Activated naive CD4-positive, alpha-beta T cell treated with anti-CD3 and anti-CD28 coated beads, Interleukin-2, amount 10 ng/mL, durations not matched to agents 7 days and 5 days (primary cell): ENCODE measurements at regions not wholly inside any gene's neighbourhood (a gene's known extent, or its start where the extent isn't known, plus 50 kb on each side); places are given as distances from the start of the nearest gene placed in this dataset.
A peak's percentile ranks its signal among the peaks of the same experiment; 100 is the strongest.

Source experiments
- CTCF ChIA-PET: fragments of 350-600 bp; sonication (Branson Sonifier 250); formaldehyde crosslinking; loops from one replicate; lab custom pipeline; 2021; ENCODE audit warnings: antibody characterized with exemption; lab: Charles Lee
- DNase-seq: peaks from one replicate; pipeline ENCODE4 v3.0.0-alpha.2; 2020
- H3K27ac Mint-ChIP-seq: one replicate; pipeline ENCODE4 v1.8.0; 2021; ENCODE audit warnings: mild to moderate bottlenecking, moderate library complexity, mixed read lengths
- H3K27me3 Mint-ChIP-seq: one replicate; pipeline ENCODE4 v1.8.0; 2021; ENCODE audit warnings: mild to moderate bottlenecking, mixed read lengths
- H3K36me3 Mint-ChIP-seq: one replicate; pipeline ENCODE4 v1.8.0; 2021; ENCODE audit warnings: mixed read lengths
- H3K4me1 Mint-ChIP-seq: one replicate; pipeline ENCODE4 v1.8.0; 2021; ENCODE audit warnings: mixed read lengths
- H3K4me3 Mint-ChIP-seq: one replicate; pipeline ENCODE4 v1.8.0; 2021; ENCODE audit warnings: mild to moderate bottlenecking, moderate library complexity, mixed read lengths
- H3K9me3 Mint-ChIP-seq: one replicate; pipeline ENCODE4 v1.8.0; 2021; ENCODE audit warnings: mixed read lengths

GRCh38 chr7:17501441-17502212 is 203.2 kb downstream of the AHR start:
- CTCF ChIA-PET = no interaction called here
- H3K9me3 Mint-ChIP-seq = no peaks in the 10 kb centered on the region
- no peaks in the 10 kb centered on the region for H3K36me3 Mint-ChIP-seq
- DNase-seq = no peak
- H3K27me3 Mint-ChIP-seq = no peaks in the 10 kb centered on the region
- H3K4me3 Mint-ChIP-seq = no peak overlapping the region
- no peak overlapping the region for H3K27ac Mint-ChIP-seq
- peaks cover 3% of the 10 kb centered on the region for H3K4me1 Mint-ChIP-seq

DNA sequence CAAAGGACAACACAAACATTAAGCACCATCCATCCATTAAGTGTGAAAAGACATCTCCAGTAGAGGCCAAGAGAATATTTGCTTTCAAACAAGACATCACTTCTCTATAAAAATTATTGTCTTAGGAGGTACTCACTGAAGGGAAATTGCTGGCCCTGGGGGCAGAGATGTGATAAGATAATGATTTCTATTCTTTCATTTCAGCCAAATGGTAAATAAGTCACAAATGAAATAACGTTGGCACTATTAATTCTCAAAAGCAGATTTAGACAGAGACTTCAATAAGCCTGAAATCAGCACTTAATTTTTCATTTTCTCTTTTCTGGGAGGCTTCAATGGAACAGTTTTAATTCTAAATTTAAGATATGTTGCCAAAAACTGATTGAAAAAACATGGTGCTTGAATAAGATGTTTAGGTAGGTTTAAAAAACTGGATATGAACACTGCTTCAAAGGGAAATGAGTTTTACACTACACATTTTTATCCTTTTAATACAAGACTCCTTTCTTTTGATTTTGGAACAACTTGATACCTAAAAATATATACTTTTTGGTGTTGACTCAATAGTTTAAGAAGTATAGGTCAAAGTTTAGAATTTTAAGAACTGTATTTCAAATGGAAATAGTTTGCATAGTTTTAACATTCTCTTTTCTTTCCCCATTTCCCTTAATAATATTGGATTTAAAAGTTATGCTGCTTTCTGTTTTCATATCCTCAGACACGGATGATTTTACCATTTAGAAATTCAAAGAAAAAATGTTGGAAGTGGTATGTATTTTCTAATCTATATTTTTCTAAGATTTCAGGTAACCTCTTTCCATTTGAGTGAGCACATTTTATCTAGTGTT is 204.0 kb downstream of the AHR start:
- H3K9me3 Mint-ChIP-seq = no peaks in the 10 kb centered on the region
- no peak overlapping the region for H3K27ac Mint-ChIP-seq
- H3K4me3 Mint-ChIP-seq = no peak overlapping the region
- H3K4me1 Mint-ChIP-seq = peaks cover 3% of the 10 kb centered on the region
- H3K27me3 Mint-ChIP-seq = no peaks in the 10 kb centered on the region
- DNase-seq = no peak
- no peaks in the 10 kb centered on the region for H3K36me3 Mint-ChIP-seq
- CTCF ChIA-PET = no interaction called here

DNA sequence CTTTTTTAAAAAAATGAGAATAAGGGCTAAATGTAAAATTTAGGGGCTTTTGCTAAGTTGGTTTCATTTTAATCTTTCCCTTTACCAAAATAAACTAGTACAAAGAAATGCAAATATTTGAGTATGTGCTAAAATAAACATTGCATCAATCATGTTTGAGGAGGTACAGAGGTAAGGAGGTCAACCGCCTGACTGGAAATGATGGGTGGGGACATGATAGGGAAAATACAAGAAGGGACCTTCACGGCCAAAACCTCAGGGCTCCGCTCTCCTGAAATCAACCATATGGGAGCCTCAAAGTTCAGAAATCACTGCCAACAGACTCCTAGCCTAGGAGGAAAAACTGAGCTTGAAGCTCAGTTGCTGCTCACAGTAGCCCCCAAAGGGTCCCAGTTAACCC is 207.6 kb downstream of the AHR start:
- Mint-ChIP-seq H3K4me3 (no peak overlapping the region), H3K27ac (no peak overlapping the region), H3K27me3 (no peaks in the 10 kb centered on the region), H3K4me1 (no peaks in the 10 kb centered on the region), H3K9me3 (no peaks in the 10 kb centered on the region), H3K36me3 (no peaks in the 10 kb centered on the region)
- no peak for DNase-seq
- CTCF ChIA-PET = no interaction called here

DNA sequence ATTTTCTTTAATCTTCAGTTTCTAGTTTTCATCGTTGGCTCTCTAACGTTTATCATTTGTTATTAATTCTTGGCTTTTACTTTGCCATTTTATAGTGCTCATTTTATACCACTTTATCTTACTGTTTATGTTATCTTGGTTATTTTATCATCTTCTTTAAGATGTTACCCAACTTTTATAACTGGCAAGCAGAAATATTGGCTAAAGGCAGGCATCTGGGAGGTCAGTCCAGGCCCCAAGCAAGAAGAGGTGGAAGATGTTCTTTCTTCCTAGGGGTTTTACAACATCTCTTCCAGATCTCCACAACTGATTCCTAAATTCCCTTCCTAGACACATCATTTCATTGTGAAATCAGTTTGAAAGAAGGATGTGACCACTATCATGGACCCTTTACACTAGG is 208.1 kb downstream of the AHR start:
- CTCF ChIA-PET = no interaction called here
- H3K4me1 Mint-ChIP-seq = no peaks in the 10 kb centered on the region
- H3K36me3 Mint-ChIP-seq = no peaks in the 10 kb centered on the region
- H3K27me3 Mint-ChIP-seq = no peaks in the 10 kb centered on the region
- no peak overlapping the region for H3K4me3 Mint-ChIP-seq
- H3K9me3 Mint-ChIP-seq = no peaks in the 10 kb centered on the region
- no peak for DNase-seq
- H3K27ac Mint-ChIP-seq = no peak overlapping the region

GRCh38 chr7:17507717-17508116 is 209.3 kb downstream of the AHR start:
- Mint-ChIP-seq H3K4me1 (no peaks in the 10 kb centered on the region), H3K27ac (no peak overlapping the region), H3K36me3 (no peaks in the 10 kb centered on the region), H3K9me3 (no peaks in the 10 kb centered on the region), H3K27me3 (no peaks in the 10 kb centered on the region), H3K4me3 (no peak overlapping the region)
- CTCF ChIA-PET = no interaction called here
- no peak for DNase-seq

DNA sequence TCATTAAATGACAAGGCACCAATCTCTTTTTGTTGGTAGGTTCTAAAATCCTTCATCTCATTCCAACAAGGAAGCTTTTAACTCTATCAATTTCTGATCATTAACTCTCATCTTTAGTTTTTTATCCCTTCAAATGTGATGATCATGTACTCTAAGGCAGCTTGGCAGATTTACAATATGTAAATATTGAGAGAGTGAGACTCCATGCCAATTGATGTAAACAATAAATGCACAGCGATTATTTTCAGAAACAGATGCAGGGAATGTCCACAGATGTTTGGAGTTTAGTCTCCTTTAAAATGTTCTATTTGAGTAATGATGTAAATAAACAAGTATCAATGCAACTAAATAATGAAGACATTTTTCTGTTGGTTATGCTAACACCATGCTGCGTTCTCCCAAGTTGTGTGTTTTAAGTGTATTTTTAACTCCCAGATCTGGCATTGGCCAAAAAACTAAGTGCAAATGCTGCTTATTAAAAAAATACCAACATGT is 213.8 kb downstream of the AHR start:
- no peak for DNase-seq
- no peaks in the 10 kb centered on the region for H3K4me1 Mint-ChIP-seq
- H3K27ac Mint-ChIP-seq = no peak overlapping the region
- no peaks in the 10 kb centered on the region for H3K9me3 Mint-ChIP-seq
- H3K4me3 Mint-ChIP-seq = no peak overlapping the region
- no peaks in the 10 kb centered on the region for H3K27me3 Mint-ChIP-seq
- H3K36me3 Mint-ChIP-seq = no peaks in the 10 kb centered on the region
- CTCF ChIA-PET = no interaction called here

DNA sequence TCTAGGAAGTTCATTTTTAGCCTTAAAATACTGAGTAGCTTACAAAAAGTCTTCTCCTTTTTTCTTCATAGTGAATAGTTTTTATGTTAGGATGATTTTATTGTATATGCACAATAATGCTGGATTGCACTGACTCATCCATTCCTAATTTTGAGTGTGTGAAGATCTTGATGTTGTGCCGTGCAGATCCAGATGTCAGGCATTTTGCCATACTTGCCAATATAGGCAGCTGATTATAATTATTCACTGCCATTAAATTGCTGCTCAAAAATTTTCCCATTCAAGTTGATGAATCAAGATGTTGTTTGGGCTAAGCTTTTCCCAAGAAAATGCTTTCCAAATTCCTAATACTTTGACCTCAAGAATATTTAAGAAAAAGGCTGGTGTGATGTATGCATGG is 218.3 kb downstream of the AHR start:
- DNase-seq = no peak
- no peak overlapping the region for H3K4me3 Mint-ChIP-seq
- H3K27ac Mint-ChIP-seq = no peak overlapping the region
- H3K36me3 Mint-ChIP-seq = no peaks in the 10 kb centered on the region
- CTCF ChIA-PET = no interaction called here
- no peaks in the 10 kb centered on the region for H3K27me3 Mint-ChIP-seq
- peaks cover 15% of the 10 kb centered on the region for H3K4me1 Mint-ChIP-seq
- no peaks in the 10 kb centered on the region for H3K9me3 Mint-ChIP-seq

DNA sequence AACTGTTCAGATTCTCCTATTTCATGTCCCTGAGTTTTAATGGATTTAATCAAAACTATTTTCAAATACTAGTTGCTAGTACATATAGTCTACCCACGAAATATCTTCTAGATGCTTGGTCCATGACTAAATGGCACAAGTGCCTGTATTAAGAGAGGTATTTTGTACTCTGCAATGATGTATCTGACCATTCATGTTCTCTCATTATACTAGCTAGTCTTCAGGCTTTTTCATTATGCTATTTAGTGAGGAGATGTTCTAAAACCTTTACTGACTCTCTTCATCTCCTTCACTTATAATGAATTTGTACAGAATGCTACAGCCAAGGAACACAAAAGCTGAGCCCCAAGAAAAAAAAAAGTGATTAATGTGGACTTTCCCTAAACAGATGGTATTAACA is 222.5 kb downstream of the AHR start:
- DNase-seq = no peak
- Mint-ChIP-seq H3K4me1 (peaks cover 33% of the 10 kb centered on the region), H3K27ac (no peak overlapping the region), H3K27me3 (no peaks in the 10 kb centered on the region), H3K9me3 (no peaks in the 10 kb centered on the region), H3K36me3 (no peaks in the 10 kb centered on the region), H3K4me3 (no peak overlapping the region)
- CTCF ChIA-PET = interaction anchor here (0.7 to 2.2 kb wide), 2 partner anchors 11 to 104 kb away, joined by 3 to 6 read pairs; no protein-coding TSS in a partner anchor

DNA sequence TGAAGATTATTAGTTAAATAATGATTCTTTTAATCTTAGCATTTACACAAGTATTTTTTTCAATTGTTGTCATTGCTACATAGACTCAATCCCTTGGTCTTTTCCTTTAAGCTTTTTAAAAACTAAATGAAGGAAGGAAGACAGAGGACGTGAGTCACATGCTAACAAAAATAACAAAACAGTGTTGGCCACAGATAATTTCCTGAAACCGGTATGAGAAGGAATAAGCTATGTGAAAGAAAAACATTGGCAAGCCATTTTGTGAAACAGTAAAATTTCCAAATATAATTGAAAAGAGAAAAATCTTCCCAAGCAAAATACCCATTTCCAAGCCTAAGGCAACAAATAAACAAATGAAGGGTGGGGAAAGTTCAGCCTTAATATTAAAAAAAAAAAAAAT is 223.0 kb downstream of the AHR start:
- no peak overlapping the region for H3K27ac Mint-ChIP-seq

GRCh38 chr7:17523813-17524739 is 225.6 kb downstream of the AHR start:
- no peak overlapping the region for H3K4me3 Mint-ChIP-seq
- CTCF ChIA-PET = no interaction called here
- no peaks in the 10 kb centered on the region for H3K9me3 Mint-ChIP-seq
- H3K36me3 Mint-ChIP-seq = no peaks in the 10 kb centered on the region
- H3K4me1 Mint-ChIP-seq = peaks cover 34% of the 10 kb centered on the region
- H3K27me3 Mint-ChIP-seq = no peaks in the 10 kb centered on the region
- no peak overlapping the region for H3K27ac Mint-ChIP-seq
- DNase-seq = peak; percentile 21

More for the DNA sequence above, 223.0 kb downstream of the AHR start:
- Mint-ChIP-seq H3K27me3 (no peaks in the 10 kb centered on the region), H3K36me3 (no peaks in the 10 kb centered on the region), H3K9me3 (no peaks in the 10 kb centered on the region), H3K4me1 (peaks cover 33% of the 10 kb centered on the region), H3K4me3 (no peak overlapping the region)
- no peak for DNase-seq
- CTCF ChIA-PET = interaction anchor here (0.7 to 2.2 kb wide), 2 partner anchors 10 to 103 kb away, joined by 3 to 6 read pairs; no protein-coding TSS in a partner anchor

- Mint-ChIP-seq H3K36me3 (no peaks in the 10 kb centered on the region), H3K4me1 (peaks cover 34% of the 10 kb centered on the region), H3K4me3 (no peak overlapping the region), H3K9me3 (no peaks in the 10 kb centered on the region), H3K27ac (no peak overlapping the region), H3K27me3 (no peaks in the 10 kb centered on the region)
- CTCF ChIA-PET = no interaction called here
- no peak for DNase-seq
Observed at GRCh38 chr7:17524746-17525145, 226.3 kb downstream of the AHR start.

DNA sequence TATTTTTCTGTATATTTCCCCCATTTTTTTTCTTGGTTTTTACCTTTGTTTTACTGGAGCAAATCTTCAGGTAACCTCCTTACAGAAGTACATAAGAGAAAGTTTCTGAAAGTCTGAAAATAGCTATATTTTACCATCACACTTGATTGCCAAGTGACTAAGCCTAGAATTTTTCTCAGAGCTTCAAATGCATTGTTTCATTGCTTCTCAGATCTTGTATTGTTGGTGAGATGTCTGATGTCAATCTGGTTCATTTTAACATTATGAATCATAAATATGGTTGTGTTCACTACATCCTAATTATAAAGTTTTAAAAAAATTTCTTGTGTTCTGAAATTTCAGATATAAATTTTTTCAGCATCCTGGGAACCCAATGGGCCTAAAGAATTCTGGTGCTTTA is 228.2 kb downstream of the AHR start:
- Mint-ChIP-seq H3K4me1 (peaks cover 29% of the 10 kb centered on the region), H3K36me3 (no peaks in the 10 kb centered on the region), H3K27me3 (no peaks in the 10 kb centered on the region), H3K9me3 (no peaks in the 10 kb centered on the region), H3K4me3 (no peak overlapping the region), H3K27ac (no peak overlapping the region)
- CTCF ChIA-PET = no interaction called here
- no peak for DNase-seq

DNA sequence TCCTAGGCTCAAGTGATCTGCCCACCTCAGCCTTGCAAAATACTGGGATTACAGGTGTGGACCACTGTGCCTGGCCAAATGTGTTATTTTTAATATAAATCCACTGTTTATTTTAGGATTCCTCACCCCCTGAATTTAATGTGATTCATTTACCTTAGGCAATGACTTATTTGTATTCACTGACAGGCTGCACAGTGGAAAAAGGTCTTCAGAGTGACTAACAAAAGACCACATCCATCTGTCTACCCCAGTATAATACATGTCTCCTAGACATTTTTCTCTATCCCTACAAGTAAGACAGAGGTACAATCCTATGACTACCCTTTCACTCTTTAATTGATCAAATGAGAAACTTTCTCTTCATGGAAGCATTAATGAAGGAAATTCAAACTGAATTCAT is 230.2 kb downstream of the AHR start:
- Mint-ChIP-seq H3K36me3 (no peaks in the 10 kb centered on the region), H3K4me1 (peaks cover 35% of the 10 kb centered on the region), H3K27ac (no peak overlapping the region), H3K4me3 (no peak overlapping the region), H3K27me3 (peaks cover 4% of the 10 kb centered on the region), H3K9me3 (no peaks in the 10 kb centered on the region)
- CTCF ChIA-PET = no interaction called here
- no peak for DNase-seq

DNA sequence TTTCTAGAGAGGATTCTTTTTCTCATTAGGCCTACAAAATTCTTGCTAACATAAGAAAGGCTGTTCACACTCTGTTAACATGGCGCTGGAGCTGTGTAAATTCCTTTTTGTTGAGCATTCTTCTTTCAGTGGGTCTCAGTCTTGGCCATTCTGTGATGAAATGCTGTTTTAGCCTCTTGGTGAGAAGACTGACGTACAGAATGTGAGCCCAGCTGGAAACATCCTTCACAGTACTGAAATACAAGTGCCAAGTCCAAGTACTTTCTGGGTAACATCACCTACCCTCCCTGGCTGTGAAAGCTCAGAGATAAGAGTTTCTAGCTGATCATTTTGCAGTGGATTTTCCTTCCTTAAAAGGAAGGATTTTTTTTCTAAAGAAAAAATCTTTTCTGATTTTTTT is 231.8 kb downstream of the AHR start:
- Mint-ChIP-seq H3K27me3 (peaks cover 4% of the 10 kb centered on the region), H3K27ac (no peak overlapping the region), H3K4me1 (peaks cover 20% of the 10 kb centered on the region), H3K4me3 (no peak overlapping the region), H3K36me3 (no peaks in the 10 kb centered on the region), H3K9me3 (no peaks in the 10 kb centered on the region)
- DNase-seq = no peak
- CTCF ChIA-PET = interaction anchor here (1.1 kb wide), 1 partner anchor 547 kb away, joined by 4 read pairs; no protein-coding TSS in a partner anchor
